ENCODE measurements at regions not wholly inside any gene's neighbourhood (a gene's known extent, or its start where the extent isn't known, plus 50 kb on each side); places are given as distances from the start of the nearest gene placed in this dataset.
A peak's percentile ranks its signal among the peaks of the same experiment; 100 is the strongest.

- DNase-seq = peak; percentile 1
Observed at GRCh38 chr4:135316266-135316779, 1114.7 kb upstream of the PABPC4L start.

- DNase-seq = no peak
Observed at GRCh38 chr4:135290136-135290535, 1088.5 kb upstream of the PABPC4L start.

- DNase-seq = no peak
Observed at GRCh38 chr4:135283934-135284333, 1082.3 kb upstream of the PABPC4L start.

- DNase-seq = no peak
Observed at GRCh38 chr4:135282676-135283075, 1081.1 kb upstream of the PABPC4L start.

- DNase-seq = no peak
Observed at GRCh38 chr4:135281230-135281629, 1079.6 kb upstream of the PABPC4L start.

GRCh38 chr4:135277980-135278315 is 1076.4 kb upstream of the PABPC4L start:
- no peak for DNase-seq

GRCh38 chr4:135277068-135277979 is 1075.7 kb upstream of the PABPC4L start:
- DNase-seq = no peak

GRCh38 chr4:135274416-135274815 is 1072.8 kb upstream of the PABPC4L start:
- no peak for DNase-seq

- no peak for DNase-seq
Observed at GRCh38 chr4:135269125-135269890, 1067.7 kb upstream of the PABPC4L start.

GRCh38 chr4:135268369-135268768 is 1066.8 kb upstream of the PABPC4L start:
- no peak for DNase-seq

- no peak for DNase-seq
Observed at GRCh38 chr4:135267148-135267865, 1065.7 kb upstream of the PABPC4L start.

- no peak for DNase-seq
Observed at GRCh38 chr4:135256111-135256510, 1054.5 kb upstream of the PABPC4L start.

GRCh38 chr4:135250040-135250439 is 1048.5 kb upstream of the PABPC4L start:
- no peak for DNase-seq

- no peak for DNase-seq
Observed at GRCh38 chr4:135249024-135249423, 1047.4 kb upstream of the PABPC4L start.

- DNase-seq = no peak
Observed at GRCh38 chr4:135244696-135245095, 1043.1 kb upstream of the PABPC4L start.

- DNase-seq = no peak
Observed at GRCh38 chr4:135244056-135244455, 1042.5 kb upstream of the PABPC4L start.

GRCh38 chr4:135240796-135241195 is 1039.2 kb upstream of the PABPC4L start:
- DNase-seq = no peak

GRCh38 chr4:135239964-135240363 is 1038.4 kb upstream of the PABPC4L start:
- no peak for DNase-seq

GRCh38 chr4:135238940-135239339 is 1037.4 kb upstream of the PABPC4L start:
- DNase-seq = no peak

GRCh38 chr4:135236048-135236447 is 1034.5 kb upstream of the PABPC4L start:
- DNase-seq = no peak

- no peak for DNase-seq
Observed at GRCh38 chr4:135227842-135228241, 1026.3 kb upstream of the PABPC4L start.

GRCh38 chr4:135225551-135225950 is 1024.0 kb upstream of the PABPC4L start:
- DNase-seq = no peak

- DNase-seq = no peak
Observed at GRCh38 chr4:135210341-135210740, 1008.8 kb upstream of the PABPC4L start.

Data from NCI-H510A treated with DMSO at 0.1 percent for 48 hours (cell line).